NCI-H187 treated with DMSO at 0.1 percent for 48 hours (cell line): ENCODE measurements at regions not wholly inside any gene's neighbourhood (a gene's known extent, or its start where the extent isn't known, plus 50 kb on each side); places are given as distances from the start of the nearest gene placed in this dataset.
"Not testable (repeated sequence)": the region's sequence is repeated elsewhere in the genome, so short reads cannot be mapped to it uniquely, and the experiment has no call there.

Experiments
- DNase-seq: peaks from one replicate; lab custom pipeline; 2025; lab: John Stamatoyannopoulos, UW

GRCh38 chr5:1959725-1960581 is 77.2 kb upstream of the IRX4 start:
- no peak for DNase-seq

GRCh38 chr5:1959231-1959630 is 76.5 kb upstream of the IRX4 start:
- DNase-seq, result no peak

- DNase-seq, result no peak
Measured at GRCh38 chr5:1958211-1959010, 75.7 kb upstream of the IRX4 start.

- DNase-seq, result no peak
Measured at GRCh38 chr5:1955586-1955985, 72.9 kb upstream of the IRX4 start.

- not testable (repeated sequence) for DNase-seq
Measured at GRCh38 chr5:1953710-1954109, 71.0 kb upstream of the IRX4 start.

- DNase-seq, result no peak
Measured at GRCh38 chr5:1952444-1953099, 69.8 kb upstream of the IRX4 start.

- DNase-seq, result no peak
Measured at GRCh38 chr5:1952021-1952420, 69.3 kb upstream of the IRX4 start.

GRCh38 chr5:1951165-1951816 is 68.6 kb upstream of the IRX4 start:
- no peak for DNase-seq

GRCh38 chr5:1950708-1951103 is 68.0 kb upstream of the IRX4 start:
- DNase-seq, result no peak

GRCh38 chr5:1950096-1950707 is 67.5 kb upstream of the IRX4 start:
- DNase-seq, result no peak

GRCh38 chr5:1949253-1949652 is 66.5 kb upstream of the IRX4 start:
- DNase-seq, result no peak

- no peak for DNase-seq
Measured at GRCh38 chr5:1948663-1949191, 66.0 kb upstream of the IRX4 start.

- DNase-seq, result peak; percentile 3
Measured at GRCh38 chr5:1948111-1948510, 65.4 kb upstream of the IRX4 start.

GRCh38 chr5:1946776-1947175 is 64.1 kb upstream of the IRX4 start:
- no peak for DNase-seq

GRCh38 chr5:1946122-1946677 is 63.5 kb upstream of the IRX4 start:
- no peak for DNase-seq

GRCh38 chr5:1945606-1946005 is 62.9 kb upstream of the IRX4 start:
- no peak for DNase-seq

- no peak for DNase-seq
Measured at GRCh38 chr5:1944408-1944807, 61.7 kb upstream of the IRX4 start.

GRCh38 chr5:1943481-1943880 is 60.8 kb upstream of the IRX4 start:
- DNase-seq, result no peak

- DNase-seq, result no peak
Measured at GRCh38 chr5:1942630-1943029, 59.9 kb upstream of the IRX4 start.

- no peak for DNase-seq
Measured at GRCh38 chr5:1942158-1942557, 59.4 kb upstream of the IRX4 start.

- no peak for DNase-seq
Measured at GRCh38 chr5:1939256-1939655, 56.5 kb upstream of the IRX4 start.
